Suppressor macrophage (primary cell): ENCODE measurements at regions not wholly inside any gene's neighbourhood (a gene's known extent, or its start where the extent isn't known, plus 50 kb on each side); places are given as distances from the start of the nearest gene placed in this dataset.
"Not testable (repeated sequence)": the region's sequence is repeated elsewhere in the genome, so short reads cannot be mapped to it uniquely, and the experiment has no call there.

Experiments
- DNase-seq, 4 experiments: peaks; one replicate each; pipeline ENCODE4 v3.0.0-alpha.2; 2020 to 2022

DNA sequence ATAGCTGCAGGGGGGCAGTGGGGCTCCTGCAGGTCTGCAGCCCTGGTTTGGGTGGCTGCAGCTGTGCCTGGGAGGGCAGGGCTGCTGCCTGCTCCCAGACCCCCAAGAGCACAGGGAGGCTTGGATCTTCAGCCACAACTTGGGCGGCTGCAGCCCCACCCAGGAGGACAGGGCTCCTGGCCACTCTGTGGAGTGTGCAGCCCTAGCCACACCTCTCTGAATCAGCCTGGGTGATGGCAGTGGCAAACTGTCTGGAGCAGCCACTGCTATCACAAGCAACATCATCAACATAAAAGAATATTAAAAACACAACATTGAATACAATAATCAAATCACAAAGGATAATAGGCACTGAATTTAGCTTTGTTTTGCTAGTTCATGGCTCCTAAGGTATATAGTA lies 164.9 kb upstream of the SLC27A6 start:
- DNase-seq: no peak

DNA sequence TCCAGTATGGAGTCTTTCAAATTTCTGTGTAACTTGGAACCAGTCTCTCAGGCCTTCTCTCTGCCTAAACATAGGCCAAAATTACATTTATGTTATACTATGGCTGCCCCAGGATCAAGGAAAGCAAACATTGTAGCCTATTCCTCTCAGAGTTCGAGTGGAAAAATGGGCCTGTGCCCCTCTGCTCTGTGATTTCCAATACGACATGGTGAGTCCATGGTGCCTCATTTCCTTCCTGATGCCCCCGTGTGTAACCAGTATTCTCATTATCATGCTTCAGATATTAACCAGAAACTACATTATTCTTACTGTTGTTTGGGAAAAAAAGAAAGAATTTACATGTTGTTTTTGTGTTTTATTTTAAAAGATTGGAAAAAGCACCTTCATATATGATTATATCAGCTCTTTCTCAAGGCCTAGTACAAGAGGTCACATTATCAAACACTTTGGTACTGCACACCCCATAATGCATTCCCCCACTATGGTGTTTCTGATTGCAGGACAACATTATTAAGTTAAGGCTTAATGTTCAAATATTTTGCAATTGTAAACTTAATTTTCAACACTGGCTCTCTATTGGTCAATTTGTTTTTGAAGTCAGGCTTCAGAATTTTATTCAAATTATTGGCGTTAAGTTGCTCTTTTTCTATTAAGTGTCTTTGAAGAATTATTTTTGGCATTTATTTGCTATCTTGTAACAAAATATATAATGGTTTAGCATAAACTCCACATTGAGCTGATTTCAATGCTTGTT lies 151.8 kb upstream of the SLC27A6 start:
- DNase-seq: no peak

DNA sequence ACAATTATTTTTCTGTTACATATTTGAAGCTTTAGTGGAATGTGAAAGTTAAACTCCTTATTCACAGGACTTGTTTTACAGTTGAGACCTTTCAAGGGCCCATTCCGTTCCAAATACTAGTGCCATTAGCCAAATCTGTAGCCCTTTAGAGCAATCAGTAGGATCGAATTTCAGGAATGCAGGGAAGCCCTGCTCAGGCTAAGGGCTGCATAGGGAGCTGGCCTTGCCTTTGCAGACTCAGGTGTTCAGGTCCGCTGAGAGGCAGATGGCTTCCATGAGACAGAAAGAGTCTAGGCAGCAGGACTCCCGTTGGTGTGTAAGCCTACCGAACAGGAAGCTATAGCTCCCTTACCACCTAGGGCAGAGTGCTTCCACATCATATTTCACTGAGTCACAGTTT lies 150.1 kb upstream of the SLC27A6 start:
- no peak for DNase-seq

DNA sequence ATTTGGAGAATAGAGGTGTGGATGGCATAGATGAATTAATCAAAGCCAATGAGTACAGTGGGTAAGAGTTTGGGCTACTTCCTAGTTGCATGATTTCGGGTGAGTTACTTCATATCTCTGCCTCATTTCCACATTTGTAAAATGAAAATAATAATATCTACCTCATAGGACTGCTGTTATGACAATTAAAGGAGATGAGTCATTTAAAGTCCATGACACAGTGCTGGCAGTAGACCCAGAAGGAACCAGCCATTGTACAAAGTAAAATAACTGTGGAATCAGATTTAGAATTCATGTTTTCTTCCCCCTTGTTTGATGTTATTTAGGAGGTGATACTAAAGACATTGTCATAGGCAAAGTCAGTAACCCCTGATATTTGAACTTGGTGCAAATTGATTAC lies 139.5 kb upstream of the SLC27A6 start:
- DNase-seq: no peak

DNA sequence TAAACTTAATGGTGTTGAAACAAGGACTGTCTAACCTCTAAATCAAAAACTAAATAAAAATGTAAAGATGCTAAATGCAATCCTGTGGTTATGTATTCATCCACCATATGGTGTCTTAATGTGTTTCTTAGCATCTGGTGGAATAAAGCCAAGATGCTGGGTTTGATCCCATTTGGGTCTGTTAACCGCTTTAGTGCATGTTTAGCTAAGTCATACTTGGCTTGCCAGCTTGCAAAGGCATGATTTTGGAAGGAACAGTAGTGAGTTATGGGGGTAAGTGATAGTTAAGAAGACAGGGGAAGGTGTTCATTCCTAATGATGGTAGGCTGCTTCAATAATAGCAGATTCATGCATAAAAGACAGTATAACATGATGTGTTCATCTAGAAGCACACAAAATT lies 139.0 kb upstream of the SLC27A6 start:
- DNase-seq: no peak

DNA sequence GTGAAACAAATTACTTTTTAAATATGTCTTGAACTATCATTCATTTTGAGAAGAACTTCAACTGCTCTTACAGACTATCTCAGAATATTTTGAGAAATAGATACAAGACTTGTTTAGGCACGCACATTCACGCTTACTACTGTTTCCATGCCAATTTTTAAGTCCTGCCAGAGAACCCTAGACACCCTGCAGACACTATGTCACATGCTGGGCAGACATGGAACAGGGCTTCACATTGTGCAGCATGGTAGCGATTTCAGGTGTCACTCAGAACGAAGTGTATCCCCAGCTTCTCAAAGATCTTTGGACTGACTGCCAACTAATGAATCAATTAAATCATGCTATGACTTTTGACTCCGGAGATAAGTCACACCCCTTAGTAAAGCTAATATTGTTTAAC lies 128.7 kb upstream of the SLC27A6 start:
- no peak for DNase-seq

DNA sequence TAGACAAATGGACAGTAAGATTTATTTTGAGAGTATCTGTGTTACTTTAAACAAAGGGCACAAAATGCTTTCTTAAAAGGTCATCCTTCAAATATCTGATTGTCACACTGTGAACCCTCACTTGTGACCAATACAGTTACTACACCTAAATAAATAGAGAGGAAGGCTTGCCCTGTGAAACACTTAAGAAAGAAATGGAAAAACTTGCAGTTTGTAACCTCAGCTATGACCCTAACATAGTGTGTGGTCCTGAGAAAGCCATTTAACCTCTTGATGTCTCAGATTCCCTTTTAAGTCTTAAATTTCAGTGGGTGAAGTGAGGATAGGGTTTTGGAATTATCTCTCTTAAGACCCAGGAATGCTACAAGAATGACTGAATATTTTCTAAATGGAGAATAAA lies 126.7 kb upstream of the SLC27A6 start:
- no peak for DNase-seq

DNA sequence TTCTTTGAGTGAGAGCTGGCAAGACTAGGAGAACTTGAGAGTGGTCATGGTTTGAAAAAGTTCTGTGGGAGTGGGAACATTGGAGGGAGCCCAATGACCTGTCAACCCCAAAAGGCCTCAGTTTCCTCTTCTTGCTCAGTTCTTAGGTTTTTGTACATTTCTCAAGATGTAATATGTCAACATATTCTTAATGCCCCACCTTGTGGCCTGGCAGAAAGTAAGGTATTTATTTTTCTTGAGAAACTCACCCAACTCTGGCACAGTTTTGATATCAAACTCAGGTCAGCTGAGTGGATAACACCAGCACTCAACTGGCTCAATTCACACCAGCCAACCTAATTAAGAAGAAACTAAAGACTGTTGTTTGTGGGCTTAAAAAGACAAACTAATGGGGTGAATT lies 123.0 kb upstream of the SLC27A6 start:
- no peak for DNase-seq

DNA sequence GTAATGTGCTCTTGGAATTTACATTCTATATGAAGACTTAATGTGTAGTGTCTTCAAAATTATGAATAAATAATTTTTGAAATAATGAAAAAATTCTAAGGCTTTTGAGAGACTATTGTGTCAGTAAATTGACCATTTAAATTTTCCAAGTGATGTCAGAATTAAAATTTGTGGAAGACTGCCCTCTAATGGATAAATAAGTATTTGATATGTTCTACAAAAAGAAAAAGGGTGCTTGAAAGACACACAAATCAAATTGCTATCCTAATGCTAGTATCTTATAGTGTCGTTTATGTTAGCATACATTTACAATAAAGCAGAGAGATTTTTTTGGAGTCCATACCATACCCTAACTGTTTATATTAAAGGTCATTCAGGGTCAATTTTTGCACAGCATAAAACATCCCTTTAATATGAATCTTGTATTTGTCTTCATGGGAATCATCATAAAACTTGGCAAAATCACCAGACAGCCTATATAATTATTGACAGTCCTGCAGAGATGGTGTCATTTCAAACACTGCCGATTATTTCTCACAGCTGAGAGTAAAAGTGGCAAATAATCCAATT lies 120.8 kb upstream of the SLC27A6 start:
- peak in 2 of 4 experiments; percentile 1 to 8 for DNase-seq

DNA sequence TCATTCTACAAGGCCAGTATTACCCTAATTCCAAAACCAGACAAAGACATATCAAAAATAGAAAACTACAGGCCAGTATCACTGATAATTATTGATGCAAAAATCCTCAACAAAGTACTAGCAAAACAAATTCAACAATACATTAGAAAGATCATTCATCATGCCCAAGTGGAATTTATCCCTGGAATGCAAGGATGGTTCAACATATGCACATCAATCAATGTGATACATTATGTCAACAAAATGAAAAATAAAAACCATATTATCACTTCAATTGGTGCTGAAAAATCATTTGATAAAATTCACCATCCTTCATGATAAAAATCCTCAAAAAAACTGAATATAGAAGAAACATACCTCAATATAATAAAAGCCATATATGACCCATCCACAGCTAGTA lies 115.2 kb upstream of the SLC27A6 start:
- DNase-seq: no peak

DNA sequence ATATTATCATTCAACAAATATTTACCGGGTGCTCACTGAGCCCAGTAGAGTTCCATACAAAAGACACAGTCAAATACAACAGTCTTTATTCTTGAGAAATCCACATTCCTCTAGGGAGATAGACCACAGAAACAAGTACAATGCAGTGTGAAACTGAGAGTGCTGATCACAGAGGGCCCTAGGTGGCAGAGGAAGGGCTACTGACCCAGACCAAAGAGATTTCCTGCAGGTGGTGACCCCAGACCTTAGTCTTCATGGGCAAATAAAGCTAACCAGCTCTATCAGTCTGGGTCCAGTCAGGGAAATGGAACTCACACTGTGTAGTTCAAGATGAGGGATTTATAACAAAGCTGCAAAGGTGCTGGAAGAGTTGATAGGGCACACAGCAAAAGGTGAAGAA lies 110.4 kb upstream of the SLC27A6 start:
- DNase-seq: no peak

DNA sequence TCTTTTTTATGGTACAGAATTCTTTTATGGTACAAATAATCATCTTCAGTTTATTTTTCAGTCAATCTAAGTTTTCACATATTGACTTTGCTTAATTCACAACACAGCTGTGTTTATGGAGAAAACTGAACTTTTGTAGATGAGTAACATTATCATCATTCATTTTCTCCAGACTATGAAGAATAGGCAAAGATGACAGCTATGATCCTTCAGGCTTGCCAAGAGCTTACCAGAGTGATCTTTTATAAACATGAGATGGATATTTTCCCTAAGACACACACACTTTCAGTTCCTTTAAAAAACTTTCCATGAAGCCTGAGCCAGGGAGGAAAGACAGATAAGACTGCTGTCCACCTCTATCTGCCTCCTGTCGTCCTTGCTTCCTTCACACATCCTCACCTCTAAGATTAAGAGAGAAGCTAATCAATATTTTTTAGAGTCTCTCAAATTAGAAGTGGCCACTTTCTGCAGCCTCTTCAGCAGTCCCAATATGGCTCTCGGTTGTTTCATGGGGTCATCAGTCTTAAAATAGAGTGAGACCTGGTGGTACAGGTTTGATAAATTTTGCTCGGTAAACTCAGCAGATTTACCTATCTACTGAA lies 108.1 kb upstream of the SLC27A6 start:
- DNase-seq: no peak

DNA sequence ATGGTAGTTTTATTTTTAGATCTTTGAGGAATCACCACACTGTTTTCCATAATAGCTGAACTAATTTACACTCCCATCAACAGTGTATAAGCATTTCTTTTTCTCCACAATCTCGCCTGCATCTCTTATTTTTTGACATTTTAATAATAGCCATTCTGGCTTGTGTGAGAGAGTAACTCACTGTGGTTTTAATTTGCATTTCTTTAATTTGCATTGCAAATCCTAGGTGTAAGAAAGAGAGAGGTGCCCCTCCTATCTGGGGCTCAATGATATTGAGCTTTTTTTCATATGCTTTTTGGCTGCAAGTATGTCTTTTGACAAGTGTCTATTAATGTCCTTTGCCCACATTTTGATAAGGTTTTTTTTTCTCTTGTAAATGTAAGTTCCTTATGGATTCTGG lies 106.3 kb upstream of the SLC27A6 start:
- DNase-seq: no peak

DNA sequence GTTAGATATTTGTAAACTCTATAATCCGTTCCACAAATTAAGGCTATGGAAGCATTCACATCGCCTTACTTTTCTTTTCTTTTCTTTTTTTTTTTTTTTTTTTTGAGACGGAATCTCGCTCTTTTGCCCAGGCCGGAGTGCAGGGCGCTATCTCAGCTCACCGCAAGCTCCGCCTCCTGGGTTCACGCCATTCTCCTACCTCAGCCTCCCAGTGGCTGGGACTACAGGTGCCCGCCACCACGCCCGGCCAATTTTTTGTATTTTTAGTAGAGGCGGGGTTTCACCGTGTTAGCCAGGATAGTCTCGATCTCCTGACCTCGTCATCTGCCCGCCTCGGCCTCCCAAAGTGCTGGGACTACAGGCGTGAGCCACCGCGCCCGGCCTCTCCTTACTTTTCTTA lies 104.1 kb upstream of the SLC27A6 start:
- DNase-seq: not testable (repeated sequence)

DNA sequence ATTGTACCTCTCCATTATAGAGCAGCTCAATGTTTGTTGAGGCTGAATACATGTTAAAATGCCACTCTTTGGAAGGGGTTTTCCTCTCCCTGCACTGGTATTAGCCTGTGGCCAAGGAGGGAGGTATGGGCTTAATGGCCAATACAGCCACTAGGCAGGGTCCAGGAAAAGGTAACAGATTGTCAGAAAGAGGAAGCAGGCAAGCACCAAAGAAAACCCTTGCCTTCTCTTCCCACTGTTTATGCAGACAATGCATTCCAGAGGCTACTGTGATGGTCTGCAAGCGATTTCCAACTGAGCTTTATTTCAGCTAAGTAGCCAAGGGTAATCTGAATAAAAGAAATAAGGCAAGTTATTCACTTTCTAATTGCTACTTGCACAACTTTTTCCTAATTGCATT lies 95.3 kb upstream of the SLC27A6 start:
- DNase-seq: no peak

DNA sequence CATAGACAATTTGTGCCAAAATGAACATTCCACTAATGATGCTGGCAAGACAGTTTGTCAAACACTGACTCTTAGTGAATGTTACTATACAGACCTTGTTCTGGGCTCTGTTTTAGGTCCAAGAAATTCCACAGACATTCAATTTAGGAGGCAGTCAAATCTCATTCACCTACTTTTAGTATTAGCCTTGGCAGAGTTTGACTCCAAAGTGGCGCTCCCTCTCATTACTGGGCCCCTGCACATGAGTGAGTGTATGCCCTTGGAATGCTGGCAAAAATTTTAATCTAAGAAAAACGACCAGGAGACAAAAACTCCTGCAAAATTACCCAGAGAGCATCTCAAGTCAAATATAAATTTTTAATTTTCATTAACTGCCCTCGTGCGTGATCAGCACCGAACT lies 94.9 kb upstream of the SLC27A6 start:
- DNase-seq: no peak

DNA sequence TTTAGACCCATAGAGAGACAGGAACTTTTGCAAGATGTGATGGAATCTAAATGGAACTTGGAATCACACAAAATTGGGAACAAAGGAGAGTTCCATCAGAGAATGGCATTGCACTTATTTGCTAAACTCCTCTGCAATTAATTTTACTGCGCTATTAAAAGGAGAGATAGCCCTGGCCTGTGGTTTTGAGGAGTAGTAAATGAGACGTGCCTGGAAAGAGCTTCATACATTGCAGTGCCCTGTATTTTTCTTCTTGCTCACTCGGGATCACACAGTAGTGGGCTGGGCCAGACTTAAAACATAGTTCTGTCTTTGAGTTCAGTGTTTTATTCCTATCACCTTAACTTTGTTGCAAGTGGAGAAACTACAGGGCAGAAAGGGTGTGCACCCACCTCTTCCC lies 94.4 kb upstream of the SLC27A6 start:
- DNase-seq: no peak

DNA sequence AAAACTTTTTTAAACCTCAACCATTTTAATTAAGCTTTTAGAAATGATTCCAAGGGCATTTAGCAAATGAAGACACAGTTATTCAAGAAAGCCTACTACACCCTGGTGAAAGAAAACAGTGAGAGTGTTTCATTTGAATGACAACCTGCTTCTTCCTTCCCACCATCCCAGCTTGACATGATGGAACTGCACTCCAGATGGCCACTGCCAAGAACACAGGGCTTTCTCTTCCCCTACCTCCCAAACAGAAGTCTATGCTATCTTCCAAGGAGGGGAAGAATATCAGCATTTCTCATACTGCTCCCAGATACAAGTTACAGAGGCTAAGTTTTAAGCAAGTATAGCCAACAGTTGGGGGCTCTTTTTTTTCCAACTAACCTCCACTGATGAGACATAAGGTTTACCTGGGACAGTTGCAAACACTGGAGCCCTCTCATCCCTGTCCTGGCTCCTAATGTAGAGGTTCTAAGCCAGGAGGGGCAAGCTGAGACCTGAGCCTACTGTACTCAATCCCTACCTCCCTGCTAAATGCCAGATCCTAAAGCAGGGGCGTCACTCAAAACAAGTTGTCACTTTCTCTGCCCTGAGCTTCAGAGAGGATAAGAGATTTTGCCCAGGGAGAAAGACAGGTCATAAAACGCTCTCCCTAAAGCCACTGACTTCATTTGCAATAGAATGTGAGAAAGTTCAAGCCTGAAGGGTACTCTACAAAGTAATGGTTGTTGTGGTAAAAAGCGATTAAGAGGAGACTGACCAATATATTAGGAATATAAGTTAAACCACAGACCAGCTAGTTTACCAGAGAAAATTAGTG lies 88.5 kb upstream of the SLC27A6 start:
- DNase-seq: no peak

DNA sequence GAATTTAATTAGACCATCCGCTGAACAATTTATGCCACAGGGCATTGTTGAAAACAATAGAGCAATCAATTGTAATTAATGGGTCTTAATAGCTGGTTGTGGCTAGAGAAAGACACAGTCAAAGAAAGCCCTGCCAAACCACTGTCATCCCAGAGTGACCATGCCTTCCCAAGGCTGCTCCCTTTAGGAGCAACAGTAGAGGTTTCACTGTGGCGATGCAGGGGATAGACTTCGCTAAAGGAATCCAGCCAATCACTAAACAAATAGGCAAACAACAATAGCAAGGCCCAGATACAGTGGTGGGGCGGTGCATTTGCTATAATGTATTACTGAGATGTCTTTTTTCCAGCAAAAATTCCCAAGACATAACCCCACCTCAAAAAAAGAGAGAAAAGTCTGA lies 87.8 kb upstream of the SLC27A6 start:
- DNase-seq: no peak

DNA sequence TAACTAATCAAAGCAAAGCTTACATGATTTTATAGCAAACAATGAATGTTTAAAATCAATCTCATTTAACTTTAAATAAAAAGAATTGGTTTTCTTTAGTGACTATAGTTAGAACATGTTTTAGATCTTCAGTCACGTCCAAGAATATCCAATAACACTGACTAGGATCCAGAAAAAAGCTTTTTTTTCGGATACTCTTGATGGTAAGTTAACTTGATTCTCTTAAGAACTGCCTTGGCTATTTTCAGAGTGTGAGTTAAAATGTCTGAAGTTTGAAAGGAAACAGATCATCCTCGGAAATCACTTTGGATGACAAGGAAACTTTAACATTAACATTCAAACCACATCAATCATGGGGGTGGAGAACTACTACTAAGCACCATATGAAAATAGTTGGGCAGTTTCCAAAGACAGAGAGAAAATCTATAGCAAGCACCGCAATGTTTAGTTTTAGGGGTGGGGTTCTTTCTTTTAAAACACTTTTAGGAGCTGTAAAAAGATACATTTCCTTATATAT lies 83.7 kb upstream of the SLC27A6 start:
- DNase-seq: no peak

DNA sequence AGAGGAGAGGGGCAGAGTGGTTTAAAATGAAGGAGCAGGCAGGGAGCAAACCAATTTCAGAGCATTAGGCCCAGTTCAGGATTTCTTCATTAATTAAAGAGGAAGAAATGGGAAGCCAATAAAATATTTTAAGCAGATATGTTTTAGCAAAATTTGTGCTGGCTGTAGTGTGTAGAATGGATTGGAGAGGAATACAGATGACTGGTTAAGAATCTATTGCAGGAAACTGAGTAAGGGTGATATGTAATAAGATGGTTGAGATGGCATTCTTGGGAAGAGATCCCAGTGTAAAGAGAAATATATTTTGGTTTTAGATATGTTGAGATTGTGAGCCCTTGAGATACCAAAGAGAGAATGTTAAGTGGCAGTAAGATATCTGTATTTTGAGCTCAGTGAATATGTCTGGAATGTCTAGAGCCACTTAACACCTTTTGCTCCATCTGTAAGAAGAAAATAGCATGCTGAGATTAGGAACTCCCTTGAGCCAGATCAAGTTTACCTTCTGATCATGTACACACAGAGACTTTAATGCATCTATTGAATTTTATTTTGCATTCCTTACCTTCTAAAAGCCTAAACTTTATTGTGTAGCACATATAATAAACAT lies 79.5 kb upstream of the SLC27A6 start:
- DNase-seq: no peak

DNA sequence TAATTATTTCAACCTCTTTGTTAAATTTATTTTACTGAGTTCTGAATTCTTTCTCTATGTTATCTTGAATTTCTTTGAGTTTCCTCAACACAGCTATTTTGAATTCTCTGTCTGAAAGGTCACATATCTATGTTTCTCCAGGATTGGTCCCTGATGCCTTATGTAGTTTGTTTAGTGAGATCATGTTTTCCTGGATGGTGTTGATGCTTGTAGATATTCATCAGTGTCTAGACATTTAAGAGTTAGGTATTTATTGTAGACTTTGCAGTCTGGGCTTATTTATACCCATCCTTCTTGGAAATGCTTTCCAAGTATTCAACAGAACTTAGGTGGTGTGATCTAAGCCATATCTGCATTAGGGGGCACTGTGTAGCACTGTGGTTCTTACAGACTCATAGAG lies 70.2 kb upstream of the SLC27A6 start:
- DNase-seq: no peak

DNA sequence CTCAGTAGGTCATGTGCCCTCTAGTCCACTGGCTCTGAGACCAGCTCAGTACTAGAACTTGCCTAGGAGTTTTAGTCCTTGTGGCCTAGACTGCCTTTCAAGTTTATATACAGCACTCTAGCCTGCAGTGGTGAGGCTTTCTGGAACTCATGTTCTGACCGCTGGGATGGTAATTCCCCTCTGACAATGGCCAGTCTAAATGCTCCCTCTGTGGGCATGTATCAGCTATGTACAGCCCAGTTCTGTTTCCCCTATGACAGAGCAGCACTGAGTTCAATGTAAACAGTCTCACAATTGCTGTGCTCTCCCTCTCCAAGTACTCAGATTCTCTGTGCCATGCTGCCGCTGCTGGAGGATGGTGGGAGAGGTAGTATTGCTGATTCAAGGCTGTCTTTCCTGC lies 68.6 kb upstream of the SLC27A6 start:
- no peak for DNase-seq
